Stimulated activated memory B cell treated with anti-CD40 and anti-IgM and Interleukin-4, amounts not matched to agents 10 μg/mL and 1 μg/mL and 100 μg/mL, for 72 hours (primary cell): ENCODE measurements at regions not wholly inside any gene's neighbourhood (a gene's known extent, or its start where the extent isn't known, plus 50 kb on each side); places are given as distances from the start of the nearest gene placed in this dataset.

Experiments
- ATAC-seq: fragments of 150-1000 bp; cut with Tn5 transposase; 2 replicates; pipeline ENCODE4 v1.10.0; 2021
- H3K27ac Mint-ChIP-seq: one replicate; pipeline ENCODE4 v1.8.0; 2022; ENCODE audit warnings: mild to moderate bottlenecking, mixed read lengths
- H3K27me3 Mint-ChIP-seq: one replicate; pipeline ENCODE4 v1.8.0; 2022; ENCODE audit warnings: mixed read lengths
- H3K36me3 Mint-ChIP-seq: one replicate; pipeline ENCODE4 v1.8.0; 2022; ENCODE audit warnings: mixed read lengths
- H3K4me1 Mint-ChIP-seq: one replicate; pipeline ENCODE4 v1.8.0; 2022; ENCODE audit warnings: mixed read lengths
- H3K4me3 Mint-ChIP-seq: one replicate; pipeline ENCODE4 v1.8.0; 2022; ENCODE audit warnings: mild to moderate bottlenecking, moderate library complexity, mixed read lengths
- H3K9me3 Mint-ChIP-seq: one replicate; pipeline ENCODE4 v1.8.0; 2022; ENCODE audit warnings: mixed read lengths

DNA sequence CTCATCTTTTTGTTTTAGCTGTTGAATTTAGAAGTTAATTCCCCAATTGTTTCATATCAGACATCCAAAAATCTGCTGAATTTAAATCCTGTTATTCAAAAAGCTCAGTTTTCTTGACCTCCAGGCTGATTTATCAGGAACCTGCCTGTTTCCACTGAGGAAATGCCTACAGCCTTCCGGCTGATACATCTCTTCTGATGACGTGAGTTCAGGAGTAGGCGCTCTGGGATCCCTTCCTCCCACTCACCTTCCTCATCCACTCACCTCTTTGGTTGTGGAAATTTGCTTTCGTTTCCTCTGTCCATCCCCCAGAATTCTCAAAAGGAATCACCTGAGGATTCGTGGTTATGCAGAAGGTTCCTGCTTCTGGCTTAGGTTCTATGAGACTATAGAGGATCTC lies 55.4 kb upstream of the ALDH1A3 start:
- Mint-ChIP-seq H3K4me1 (no peaks in the 10 kb centered on the region), H3K36me3 (peaks cover 5% of the 10 kb centered on the region), H3K9me3 (peaks cover 8% of the 10 kb centered on the region), H3K27ac (no peak overlapping the region), H3K4me3 (no peak overlapping the region), H3K27me3 (peaks cover 34% of the 10 kb centered on the region)
- ATAC-seq: no peak

- H3K4me1 Mint-ChIP-seq: no peaks in the 10 kb centered on the region
- H3K36me3 Mint-ChIP-seq: no peaks in the 10 kb centered on the region
- no peak overlapping the region for H3K4me3 Mint-ChIP-seq
- ATAC-seq: no peak
- H3K27ac Mint-ChIP-seq: no peak overlapping the region
- H3K27me3 Mint-ChIP-seq: peaks cover 62% of the 10 kb centered on the region
- H3K9me3 Mint-ChIP-seq: peaks cover 4% of the 10 kb centered on the region
These were observed 50.2 kb upstream of the ALDH1A3 start for GRCh38 chr15:100829457-100829856.
